ENCODE measurements at regions not wholly inside any gene's neighbourhood (a gene's known extent, or its start where the extent isn't known, plus 50 kb on each side); places are given as distances from the start of the nearest gene placed in this dataset.

GRCh38 chr20:60835876-60836275, 416.2 kb upstream of the CDH4 start:
- H3K4me3 ChIP-seq (ENCODE audit: low read length), result no peak overlapping the region
- DNase-seq (ENCODE audit: low read depth), result no peak
- TF ChIP-seq, protein P1, sequence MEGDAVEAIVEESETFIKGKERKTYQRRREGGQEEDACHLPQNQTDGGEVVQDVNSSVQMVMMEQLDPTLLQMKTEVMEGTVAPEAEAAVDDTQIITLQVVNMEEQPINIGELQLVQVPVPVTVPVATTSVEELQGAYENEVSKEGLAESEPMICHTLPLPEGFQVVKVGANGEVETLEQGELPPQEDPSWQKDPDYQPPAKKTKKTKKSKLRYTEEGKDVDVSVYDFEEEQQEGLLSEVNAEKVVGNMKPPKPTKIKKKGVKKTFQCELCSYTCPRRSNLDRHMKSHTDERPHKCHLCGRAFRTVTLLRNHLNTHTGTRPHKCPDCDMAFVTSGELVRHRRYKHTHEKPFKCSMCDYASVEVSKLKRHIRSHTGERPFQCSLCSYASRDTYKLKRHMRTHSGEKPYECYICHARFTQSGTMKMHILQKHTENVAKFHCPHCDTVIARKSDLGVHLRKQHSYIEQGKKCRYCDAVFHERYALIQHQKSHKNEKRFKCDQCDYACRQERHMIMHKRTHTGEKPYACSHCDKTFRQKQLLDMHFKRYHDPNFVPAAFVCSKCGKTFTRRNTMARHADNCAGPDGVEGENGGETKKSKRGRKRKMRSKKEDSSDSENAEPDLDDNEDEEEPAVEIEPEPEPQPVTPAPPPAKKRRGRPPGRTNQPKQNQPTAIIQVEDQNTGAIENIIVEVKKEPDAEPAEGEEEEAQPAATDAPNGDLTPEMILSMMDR (conservative IDR thresholded peaks at IDR 0.05; ENCODE audit: low read length), result no peak

- DNase-seq (ENCODE audit: low read depth), result no peak
- H3K4me3 ChIP-seq (ENCODE audit: low read length), result no peak overlapping the region
- TF ChIP-seq, protein P1 (conservative IDR thresholded peaks at IDR 0.05; ENCODE audit: low read length), result no peak
Observed at GRCh38 chr20:60837173-60837770, 414.8 kb upstream of the CDH4 start.

DNA sequence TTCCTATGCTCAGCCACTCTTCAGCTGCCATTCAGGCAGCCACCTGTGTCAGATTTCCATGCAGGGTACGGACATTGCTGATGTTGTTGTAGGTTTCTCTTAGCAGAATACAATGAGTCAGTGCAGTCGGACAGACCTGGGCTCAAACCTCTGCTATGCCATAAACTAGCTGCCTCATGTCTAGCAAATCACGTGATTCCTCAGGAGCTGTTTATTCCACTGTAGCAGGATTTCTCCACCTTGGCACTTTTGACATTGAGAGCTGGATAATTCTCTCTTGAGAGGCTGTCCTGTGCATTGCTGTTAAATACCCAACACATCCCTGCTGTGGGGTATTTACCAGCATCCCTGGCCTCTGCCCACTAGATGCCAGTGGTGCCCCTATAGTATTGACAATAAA, 413.8 kb upstream of the CDH4 start:
- H3K4me3 ChIP-seq (ENCODE audit: low read length), result no peak overlapping the region
- TF ChIP-seq, protein P1 (conservative IDR thresholded peaks at IDR 0.05; ENCODE audit: low read length), result no peak
- no peak for DNase-seq (ENCODE audit: low read depth)

DNA sequence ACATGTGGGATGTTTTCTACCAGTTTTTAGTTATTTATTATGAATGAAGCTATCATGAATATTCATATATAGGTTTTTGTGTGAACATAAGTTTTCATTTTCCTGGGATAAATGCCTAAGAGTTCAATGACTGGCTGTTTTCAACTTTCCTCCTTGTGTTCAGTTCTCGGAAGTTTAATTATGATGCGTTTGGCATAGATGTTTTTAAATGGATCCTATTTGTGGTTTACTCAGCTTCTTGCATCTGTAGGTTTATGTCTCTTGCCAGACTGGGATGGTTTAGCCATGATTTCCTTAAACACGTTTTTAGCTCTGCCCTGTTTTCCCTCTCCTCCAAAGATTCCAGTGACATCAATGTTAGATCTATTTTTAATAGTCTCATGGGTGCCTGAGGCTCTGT, 411.1 kb upstream of the CDH4 start:
- TF ChIP-seq, protein P1 (conservative IDR thresholded peaks at IDR 0.05; ENCODE audit: low read length), result no peak
- no peak for DNase-seq (ENCODE audit: low read depth)
- no peak overlapping the region for H3K4me3 ChIP-seq (ENCODE audit: low read length)

DNA sequence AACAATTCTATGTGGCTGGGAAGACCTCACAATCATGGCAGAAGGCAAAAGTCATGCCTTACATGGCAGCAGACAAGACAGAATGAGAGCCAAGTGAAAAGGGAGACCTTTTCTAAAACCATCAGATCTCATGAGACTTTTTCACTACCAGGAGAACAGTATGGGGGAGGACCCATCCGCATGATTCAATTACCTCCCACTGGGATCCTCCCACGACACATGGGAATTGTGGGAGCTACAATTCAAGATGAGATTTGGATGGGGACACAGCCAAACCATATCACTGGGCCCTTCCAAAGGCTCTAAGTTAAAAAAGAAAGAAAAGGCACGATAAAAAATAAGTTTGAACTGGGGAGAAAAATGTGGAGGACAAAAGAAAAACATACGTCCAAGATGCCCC, 406.9 kb upstream of the CDH4 start:
- TF ChIP-seq, protein P1 (conservative IDR thresholded peaks at IDR 0.05; ENCODE audit: low read length), result no peak
- no peak overlapping the region for H3K4me3 ChIP-seq (ENCODE audit: low read length)
- no peak for DNase-seq (ENCODE audit: low read depth)

DNA sequence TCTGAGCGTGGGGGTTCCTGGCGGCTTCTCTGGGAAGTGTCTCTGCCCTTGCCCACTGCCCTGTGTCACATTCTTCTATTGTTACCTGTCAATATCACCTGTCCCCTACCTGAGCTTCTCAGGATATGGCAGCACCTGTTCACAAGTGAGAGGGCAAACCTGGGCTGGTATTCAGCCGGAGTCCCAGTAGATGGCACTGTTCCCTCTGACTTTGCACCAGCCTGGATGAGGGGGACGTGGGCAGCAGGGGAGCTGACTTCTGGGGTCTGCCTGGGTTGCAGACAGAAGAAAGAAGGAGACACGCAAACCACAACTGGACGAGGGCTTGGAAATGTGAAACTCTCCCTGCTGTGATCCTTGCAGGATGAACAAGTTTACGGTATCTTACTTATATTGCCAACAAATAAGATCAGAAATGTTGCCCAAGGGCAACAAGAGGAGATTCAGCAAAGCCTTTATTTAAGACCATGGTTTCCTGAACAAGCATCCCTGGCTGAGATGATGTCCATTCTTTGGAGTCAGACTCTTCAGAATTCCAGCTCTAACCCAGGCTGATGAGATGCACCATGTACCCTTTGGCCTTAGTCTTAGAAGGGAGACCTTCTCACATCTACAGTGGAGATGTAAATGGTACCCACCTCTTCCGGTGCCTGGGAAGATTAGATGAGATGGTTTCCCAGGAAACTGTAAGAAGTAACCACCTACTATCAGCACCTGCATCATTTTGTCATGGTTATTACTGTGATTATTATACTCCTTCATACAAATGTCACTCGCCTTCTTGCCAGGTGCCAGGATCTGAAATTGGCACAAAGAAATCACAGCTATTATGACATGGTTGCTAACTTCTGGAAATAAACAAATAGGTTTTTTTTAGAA, 400.0 kb upstream of the CDH4 start:
- no peak for DNase-seq (ENCODE audit: low read depth)
- H3K4me3 ChIP-seq (ENCODE audit: low read length), result no peak overlapping the region
- TF ChIP-seq, protein P1 (conservative IDR thresholded peaks at IDR 0.05; ENCODE audit: low read length), result peak; percentile 33

DNA sequence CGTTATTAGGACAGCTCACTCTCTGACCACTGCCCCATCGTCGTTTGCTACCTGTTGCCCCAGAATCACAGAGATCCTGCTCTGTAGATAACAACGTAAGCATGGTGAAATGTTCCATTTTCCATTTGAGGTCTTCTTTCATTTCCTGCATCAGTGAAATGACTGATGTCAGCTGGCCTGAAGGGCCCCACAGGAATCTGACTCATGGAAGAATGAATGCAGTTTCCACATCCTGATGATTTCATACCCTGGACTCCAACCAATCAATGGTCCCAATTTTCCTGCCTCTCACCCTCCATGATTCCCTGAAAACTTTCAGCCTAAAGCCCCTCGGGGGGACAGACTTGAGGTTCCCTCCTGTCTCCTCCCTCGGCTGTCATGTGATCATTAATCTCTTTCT, 394.4 kb upstream of the CDH4 start:
- DNase-seq (ENCODE audit: low read depth), result peak; percentile 39
- TF ChIP-seq, protein P1 (conservative IDR thresholded peaks at IDR 0.05; ENCODE audit: low read length), result no peak
- no peak overlapping the region for H3K4me3 ChIP-seq (ENCODE audit: low read length)

Measured in AG10803 (cell line).